Activated effector memory CD4-positive, alpha-beta T cell treated with Interleukin-2 at 50 U/mL for 16 hours (primary cell): ENCODE measurements at regions not wholly inside any gene's neighbourhood (a gene's known extent, or its start where the extent isn't known, plus 50 kb on each side); places are given as distances from the start of the nearest gene placed in this dataset.
"Not testable (repeated sequence)": the region's sequence is repeated elsewhere in the genome, so short reads cannot be mapped to it uniquely, and the experiment has no call there.

Experiments
- DNase-seq: peaks from one replicate; pipeline ENCODE4 v3.0.0-alpha.2; 2020

DNA sequence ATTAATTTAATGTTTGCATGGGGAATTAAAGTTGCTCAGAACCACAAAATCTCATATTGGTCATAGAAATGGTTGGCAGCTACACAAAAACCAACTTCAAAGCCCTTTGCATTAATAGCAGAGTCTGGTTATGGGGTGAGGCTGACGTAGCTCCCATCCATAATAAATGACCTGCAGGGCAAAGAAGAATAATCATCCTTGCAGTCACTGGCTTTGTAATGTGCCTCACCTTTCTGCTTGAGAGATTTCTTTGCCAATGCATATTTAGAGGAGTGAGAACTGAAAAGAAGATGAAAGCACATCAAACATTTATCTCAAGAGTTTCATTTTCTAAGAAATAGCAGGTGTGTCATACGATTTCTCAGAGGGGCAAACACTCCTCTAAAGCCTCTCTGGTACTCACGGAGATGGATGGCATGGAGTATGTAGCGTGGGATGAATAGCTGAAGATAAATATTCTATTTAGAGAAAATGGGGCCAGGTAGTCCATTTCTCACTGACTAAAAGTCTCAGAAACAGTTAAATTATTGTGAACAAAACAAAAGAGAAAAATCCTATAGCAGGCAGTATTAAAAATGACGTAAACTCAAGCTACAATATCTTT is 1491.9 kb downstream of the FAM181B start:
- no peak for DNase-seq

DNA sequence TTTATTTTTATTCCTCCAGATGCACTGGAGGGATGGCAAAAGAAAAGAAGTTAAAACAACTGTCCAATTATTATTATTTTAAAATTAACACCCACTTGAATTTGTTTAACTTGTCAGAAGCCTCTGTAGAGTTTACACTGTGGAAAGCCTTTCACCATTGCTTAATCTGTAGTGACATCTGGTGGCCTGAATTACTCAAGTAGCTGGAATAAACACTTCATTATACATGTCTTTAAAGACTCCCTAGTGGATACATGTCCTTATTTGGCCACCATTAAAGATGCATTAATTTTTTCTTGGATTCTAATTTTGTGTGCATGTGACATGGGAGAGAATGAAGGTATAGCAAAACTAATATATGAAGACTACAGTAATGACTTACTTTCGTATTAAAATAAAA is 1496.5 kb downstream of the FAM181B start:
- no peak for DNase-seq

DNA sequence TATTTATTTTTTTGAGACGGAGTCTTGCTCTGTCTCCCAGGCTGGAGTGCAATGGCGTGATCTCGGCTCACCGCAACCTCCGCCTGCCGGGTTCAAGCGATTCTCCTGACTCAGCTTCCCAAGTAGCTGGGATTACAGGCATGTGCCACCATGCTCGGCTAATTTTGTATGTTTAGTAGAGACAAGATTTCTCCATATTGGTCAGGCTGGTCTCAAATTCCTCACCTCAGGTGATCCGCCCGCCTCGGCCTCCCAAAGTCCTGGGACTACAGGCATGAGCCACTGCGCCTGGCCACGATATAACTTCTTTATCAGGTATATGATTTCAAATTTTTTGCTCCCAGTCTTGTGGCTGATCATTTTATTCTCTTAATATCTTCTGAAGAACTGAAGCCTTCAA is 1506.3 kb downstream of the FAM181B start:
- not testable (repeated sequence) for DNase-seq

DNA sequence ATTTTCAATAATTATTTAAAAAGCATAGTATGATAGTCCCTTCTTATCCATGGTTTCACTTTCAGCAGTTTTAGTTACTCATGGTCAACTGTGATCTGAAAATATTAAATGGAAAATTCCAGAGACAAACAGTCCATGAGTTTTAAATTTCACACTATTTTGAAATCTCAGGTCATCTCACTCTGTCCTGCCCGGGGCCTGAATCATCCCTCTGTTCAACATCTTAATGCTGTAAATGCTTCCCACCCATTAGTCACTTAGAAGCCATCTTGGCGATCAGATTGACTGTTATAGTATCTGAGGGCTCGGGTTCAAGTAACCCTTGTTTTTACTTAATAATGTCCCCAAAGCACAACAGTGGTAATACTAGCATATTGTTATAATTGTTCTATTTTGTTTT is 1509.3 kb downstream of the FAM181B start:
- DNase-seq = no peak

DNA sequence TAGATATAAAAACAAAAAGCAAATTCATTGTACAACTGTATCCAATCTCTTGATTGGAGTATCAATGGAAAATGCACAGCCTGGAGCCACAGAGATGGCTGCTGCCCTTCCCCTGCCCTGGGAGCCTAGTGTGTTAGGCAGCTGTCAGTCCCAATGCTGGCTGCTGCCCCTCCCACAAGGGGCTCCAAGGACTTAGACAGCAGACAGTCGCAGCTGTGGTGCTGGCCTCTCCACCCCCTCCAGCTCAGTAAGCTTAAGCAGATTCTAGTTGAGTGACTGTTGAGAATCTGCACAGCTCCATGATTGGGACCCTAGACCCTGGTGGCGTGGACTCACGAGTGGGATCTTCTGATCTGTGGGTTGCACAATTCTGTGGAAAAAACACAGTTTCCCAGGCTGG is 1511.2 kb downstream of the FAM181B start:
- DNase-seq = no peak

DNA sequence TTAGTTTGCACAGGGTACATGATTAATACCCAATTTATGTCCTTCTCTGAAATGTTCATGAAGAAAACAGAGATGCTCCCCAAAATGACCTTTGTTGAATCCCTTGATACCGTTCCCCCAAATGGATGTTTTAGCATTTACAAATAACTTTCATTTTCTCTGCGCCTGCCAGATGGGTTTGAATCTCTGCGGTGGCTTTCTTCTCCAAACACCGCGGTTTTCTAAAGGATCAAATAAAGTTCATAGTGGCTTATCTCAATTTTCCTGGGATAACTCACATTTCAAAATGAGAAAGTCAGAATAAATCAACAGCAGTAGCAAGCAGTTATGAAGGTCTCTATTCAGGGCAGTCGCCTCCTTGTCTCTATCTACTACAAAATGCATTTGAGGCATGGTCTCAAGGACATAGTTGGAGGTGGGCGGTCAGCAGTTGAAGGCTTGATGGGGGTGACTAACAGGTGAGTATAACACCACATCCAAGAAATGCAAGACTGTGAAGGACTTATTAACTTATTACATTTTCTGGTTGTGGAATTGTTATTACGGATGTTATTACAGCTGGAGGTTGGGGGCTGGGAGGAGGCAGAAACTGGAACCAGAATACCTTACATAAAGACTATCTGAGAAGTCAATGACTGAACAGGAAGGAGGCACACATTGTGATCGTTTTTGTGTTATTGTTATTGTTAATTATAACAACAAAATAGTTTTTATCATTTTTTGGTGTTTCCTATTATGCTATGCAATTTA is 1513.3 kb downstream of the FAM181B start:
- no peak for DNase-seq

DNA sequence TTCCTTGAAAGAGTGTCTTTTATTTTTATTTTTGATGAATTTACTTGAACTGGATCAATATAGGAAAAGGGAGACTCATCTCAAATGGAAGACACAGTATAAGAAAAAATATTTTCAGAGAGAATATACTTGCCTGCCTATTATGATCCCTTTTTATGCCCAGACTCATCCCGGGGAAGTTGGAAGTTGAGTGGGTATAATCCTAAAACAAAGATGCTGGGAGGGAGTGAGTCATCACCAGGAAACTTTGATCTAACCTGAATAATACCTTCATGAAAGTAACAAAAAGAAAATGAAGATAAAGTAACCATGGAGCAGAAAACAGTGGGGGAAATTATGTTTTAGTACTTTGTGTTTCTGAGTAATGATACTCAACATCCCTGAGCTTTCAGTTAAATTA is 1514.0 kb downstream of the FAM181B start:
- DNase-seq = no peak

DNA sequence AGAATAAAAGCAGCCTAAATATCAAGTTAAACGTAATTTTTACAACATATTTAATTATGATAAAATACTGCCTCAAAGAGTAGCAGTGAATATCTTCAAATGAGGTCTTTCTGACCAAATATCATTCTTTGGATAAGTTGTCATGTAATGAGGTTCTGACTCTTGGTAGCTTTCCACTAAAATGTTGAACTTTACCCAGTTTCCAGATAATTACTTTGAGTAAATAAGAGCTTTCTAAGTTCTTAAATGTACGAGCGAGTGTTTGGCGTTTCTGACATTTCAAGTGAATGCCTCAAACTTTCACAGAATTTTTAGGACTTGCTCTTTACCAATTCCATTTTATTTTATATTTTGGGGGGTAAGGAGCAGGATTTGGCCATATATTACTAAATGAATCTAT is 1515.2 kb downstream of the FAM181B start:
- no peak for DNase-seq

DNA sequence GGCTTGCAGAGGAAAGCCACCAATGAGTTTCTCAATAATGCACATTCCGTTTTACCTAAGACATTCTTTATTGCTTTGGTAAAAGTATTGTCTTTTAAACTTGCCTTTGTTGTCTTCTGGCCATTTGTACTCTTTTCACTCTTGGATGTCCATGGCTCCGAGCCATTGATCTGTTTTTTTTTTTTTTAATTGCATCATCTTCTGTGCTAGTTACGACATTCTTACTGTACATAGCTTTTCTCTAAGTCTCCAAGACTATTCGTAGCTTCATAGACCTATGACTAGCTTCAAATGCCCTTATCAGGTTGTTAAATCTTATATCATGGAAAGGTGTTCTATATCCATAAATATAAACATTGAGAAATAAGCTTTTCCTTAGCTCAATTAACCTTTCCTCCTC is 1522.6 kb downstream of the FAM181B start:
- no peak for DNase-seq

DNA sequence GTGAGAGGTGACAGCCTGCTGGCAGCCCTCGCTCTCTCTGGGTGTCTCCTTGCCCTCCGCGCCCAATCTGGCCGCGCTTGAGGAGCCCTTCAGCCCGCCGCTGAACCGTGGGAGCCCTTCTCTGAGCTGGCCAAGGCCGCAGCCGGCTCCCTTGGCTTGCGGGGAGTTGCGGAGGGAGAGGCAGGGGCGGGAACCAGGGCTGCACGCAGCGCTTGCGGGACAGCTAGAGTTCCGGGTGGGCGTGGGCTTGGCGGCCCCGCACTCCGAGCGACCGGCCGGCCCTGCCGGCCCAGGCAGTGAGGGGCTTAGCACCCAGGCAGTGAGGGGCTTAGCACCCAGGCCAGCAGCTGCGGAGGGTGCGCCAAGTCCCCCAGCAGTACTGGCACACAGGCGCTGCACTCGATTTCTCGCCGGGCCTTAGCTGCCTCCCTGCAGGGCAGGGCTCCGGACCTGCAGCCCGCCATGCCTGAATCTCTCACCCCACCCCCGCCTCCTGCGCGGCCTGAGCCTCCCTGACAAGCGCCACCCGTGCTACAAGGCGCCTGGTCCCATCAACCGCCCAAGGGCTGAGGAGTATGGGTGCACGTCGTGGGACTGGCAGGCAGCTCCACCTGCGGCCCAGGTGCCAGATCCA is 1526.1 kb downstream of the FAM181B start:
- DNase-seq = no peak

DNA sequence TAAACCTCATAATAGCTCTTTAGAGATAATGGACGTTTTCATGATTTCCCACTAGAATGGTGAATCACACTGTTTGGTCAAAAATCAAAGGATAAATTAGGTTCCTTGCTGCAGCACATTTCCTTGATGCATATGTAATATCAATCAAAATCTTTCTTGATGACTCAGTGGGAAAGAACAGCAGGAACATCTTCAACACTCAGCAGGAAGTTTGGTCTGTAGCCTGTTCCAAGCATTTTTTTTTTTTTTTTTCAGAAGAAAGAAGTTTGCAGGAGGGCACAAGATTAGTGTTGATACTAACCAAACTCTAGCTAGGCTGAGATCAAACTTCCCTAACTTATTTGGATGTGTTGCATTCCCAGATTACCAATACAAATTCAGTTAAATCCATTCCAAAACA is 1529.8 kb downstream of the FAM181B start:
- DNase-seq = no peak

DNA sequence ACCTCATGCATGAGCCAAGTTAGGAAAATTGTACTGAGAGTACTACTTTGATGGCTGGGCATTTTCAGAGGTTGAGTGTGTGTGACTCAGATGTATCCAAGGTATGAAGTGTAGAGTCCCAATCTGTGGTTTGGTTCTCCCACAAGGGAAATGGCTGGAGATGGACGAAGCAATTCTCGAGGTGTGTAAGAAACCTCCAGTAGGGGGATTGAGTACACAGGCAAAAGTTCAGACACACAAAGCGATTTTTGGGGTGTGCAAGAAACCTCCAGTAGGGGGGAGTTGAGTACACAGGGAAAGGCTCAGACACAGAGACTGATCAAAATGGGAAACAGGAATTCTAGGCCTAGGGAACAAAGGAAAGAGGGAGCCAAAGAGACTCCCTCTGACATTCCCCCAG is 1536.3 kb downstream of the FAM181B start:
- DNase-seq = no peak

DNA sequence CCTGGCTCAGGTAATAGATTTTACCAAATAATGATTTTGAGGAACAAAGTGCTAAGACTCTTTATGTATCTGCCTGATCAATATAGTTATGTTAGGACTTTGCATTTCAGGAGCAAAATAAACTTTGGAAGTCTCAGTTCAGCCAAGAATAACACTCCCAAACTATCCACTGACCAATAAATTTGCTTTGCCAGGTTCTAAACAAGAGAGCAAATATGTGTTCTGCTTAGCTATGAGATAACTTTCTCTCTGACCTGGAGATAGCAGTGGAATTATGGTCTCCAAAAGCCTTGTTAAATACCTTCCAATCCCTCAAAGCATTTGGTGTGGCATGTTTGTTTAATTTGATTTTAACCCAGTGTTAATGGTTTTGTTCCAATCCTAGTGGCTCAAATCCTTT is 1541.1 kb downstream of the FAM181B start:
- DNase-seq = no peak

DNA sequence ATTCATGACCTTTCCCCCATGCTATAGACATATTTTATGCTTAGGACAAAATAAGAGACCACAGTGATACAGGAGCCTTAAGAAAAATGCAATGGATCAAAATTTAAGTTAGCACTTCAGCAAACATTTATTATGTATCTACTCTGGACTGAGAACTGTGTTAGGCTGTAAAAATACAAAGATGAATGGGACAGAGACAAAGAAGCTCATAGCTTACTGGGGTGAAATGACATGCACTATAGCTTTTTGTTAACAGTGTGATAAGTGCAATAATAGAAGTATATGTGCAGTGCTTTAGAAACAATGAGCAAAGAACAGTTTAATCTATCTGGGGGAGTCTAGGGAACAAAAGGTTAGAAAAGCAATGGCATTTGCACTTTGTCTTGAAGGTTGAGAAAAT is 1543.1 kb downstream of the FAM181B start:
- DNase-seq = no peak

DNA sequence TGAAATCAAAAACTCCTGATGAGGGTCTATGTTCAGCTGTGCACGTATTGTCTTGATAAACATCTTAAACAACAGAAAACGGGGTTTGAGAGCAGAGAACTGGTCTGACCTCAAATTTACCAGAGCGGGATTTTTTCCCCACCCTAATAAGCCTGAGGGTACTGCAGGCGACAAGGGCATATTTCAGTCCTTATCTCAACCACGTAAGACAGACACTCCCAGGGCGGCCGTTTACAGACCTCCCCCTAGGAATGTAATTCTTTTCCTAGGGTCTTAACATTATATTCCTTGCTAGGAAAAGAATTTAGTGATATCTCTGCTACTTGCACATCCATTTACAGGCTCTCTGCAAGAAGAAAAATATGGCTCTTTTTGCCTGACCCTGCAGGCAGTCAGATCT is 1546.6 kb downstream of the FAM181B start:
- DNase-seq = not testable (repeated sequence)

DNA sequence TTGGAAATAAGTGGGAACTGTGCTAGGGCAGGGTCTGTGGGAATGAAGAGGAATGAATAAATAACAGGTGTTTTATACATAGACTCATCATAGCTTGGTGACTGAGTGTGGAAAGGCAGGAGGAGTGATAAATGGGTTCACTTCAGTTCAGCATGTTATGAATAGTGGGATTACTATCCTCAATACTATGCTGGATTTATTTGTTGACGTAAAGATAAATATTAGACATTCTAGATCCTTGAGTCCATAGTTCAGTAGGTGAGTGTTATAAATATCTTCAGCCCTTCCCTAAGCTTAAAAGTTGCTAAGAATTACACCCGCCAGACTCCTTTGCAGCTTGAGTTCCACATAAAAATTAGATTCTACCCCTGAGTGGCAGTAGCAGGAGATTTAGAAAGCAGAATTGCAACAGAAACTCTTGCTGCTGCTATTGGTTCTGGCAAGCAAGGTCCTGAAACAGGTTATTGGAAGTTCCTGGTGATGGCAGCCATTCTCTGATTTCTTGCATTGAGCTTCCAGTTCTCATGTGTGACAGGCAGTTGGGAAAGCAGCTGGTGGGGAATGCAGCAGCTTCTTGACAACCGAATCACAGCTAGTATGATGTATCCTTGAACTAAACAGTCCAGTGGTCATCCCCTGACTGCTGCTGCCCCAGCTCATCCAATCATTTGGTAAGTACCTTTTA is 1558.9 kb downstream of the FAM181B start:
- DNase-seq = no peak

DNA sequence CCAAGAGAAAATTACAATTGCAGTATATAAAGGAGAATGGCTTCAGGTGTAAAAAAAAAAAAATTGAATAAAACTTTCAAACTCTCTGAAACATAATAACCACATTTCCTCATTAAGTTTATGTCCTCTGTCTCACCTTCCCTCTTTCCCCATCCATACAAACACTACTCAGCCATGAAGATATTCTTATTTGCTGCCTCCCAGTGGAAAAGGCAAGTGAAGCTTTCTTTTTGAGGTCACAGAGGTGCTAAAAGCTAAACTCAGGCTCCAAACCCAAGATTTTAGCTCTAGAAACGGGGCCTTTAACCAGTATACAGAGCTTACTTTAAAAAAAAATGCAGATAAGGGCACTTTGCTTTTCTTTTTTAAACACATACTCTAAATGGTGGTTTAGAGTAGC is 1568.5 kb downstream of the FAM181B start:
- DNase-seq = no peak

DNA sequence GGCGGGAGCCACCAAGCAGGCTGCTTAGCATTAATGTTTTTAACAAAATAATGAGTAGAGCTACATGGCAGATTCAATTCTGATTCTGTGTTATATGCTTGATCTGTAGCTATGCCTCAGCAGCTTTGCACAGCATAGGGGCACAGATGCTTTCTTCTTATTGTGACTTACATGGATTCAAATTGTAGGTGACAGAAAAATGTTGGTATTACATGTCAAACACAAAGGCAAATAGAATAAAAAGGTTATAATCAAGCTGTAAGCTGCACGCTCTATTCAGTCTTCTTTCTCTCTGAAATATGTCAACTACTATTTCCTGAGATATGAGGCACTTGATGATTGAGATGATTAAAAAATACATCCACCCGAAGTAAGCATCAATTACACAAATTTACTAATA is 1573.8 kb downstream of the FAM181B start:
- DNase-seq = no peak

DNA sequence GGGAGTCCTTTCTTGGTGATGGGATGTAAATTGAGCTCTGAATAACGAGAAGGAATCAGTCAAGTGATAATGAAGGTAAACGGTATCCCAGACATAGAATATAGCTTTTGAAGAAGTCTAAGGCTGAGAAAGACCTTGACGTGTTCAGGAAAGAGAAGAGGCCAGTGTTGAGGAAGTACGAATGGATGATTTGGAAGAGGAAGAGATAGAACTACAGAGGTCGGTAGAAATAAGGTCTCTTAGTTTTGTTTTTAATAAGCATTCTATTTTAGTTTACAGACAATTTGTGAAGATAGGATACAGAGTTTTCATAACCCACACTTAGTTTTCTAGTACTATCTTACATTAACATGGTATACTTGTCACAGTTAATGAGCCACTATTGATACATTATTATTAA is 1598.1 kb downstream of the FAM181B start:
- no peak for DNase-seq

DNA sequence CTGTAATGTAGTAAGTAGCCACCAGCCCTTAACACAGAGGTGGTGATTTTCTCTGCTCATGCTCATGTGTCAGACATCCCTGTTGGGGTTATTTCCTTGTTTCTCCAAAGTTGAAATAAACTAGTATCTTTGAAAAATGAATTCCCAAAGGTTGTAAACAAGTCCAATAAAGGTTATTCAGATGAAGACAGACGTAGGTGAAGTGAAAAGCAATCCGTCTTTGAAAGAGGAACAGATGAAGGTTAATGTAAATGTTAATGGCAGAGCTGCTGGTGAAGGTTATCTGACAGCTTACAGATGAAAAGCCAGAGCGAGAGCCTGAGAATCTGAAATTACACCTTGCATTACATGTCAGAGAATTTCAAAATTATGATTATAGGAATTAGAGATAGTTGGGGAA is 1604.0 kb downstream of the FAM181B start:
- no peak for DNase-seq

DNA sequence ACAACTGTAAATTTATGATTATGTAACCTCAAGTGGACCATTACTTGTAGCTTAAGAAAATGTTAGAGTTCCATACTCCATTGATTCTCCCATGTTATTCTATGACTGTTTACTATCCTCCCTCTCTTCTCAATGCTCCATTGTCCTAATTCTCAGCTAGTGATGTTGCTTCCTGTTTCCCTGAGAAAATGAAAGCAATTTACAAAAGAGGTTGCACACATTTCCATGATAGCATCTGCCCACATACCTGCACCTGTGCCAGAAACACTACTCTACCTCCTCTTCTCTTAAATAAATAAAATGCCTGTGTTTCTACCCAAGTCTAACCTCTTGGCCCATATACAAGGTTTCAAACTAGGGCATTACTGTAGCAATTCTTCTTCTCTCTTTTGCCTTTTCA is 1620.9 kb downstream of the FAM181B start:
- no peak for DNase-seq

DNA sequence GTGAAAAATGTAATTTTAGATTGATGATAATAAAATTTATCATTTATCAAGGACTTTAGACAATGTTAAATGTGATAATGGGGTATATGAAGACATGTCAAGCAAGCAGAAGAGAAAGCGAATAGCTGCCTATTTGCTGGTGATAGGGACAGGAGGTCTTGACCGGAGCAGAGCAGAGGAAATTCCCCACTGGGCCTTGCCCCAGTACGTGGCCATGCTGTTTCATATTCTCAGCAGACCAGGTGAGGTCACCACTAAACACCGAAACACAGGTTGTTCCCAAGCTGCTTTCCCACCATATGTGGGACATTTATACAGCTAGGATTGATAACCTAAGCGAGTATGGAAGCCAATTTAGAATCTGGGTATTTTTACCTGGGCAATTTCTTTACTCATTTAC is 1629.6 kb downstream of the FAM181B start:
- DNase-seq = no peak

DNA sequence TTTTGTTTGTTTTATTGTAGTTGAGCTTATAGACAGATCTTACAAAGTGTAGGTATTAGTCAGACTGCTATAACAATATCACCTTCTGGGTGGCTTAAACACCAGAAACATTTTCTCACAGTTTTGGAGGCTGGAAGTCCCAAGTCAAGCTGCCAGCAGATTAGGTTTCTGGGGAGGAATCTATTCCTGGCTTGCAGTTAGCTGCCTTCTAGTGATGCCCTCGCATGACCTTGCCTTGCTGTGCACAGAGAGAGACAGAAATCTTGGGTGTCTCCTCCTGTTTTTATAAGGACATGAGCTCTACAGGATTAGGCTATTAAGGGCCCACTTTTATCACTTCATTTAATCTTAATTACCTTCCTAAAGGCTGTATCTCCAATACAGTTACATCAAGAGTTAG is 1635.2 kb downstream of the FAM181B start:
- no peak for DNase-seq

DNA sequence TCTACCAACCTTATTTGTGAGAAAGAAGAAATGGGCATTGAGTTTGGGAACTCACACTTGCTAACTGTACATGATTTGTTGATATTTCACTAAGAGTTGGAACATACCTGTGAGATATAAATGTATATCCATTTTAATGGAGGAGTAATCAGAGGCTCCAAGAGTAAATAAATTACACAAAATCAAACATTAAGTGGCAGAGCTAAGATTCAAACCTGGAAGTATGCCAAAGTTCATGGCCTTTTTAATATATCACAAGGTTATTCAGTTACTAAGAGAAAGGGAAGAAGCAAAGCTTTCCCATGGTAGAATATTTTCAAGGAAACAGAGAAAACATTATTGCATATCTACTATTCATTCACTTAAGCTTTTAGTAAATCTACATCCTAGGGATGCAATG is 1641.1 kb downstream of the FAM181B start:
- DNase-seq = no peak
